Immature natural killer cell (primary cell): ENCODE measurements at regions not wholly inside any gene's neighbourhood (a gene's known extent, or its start where the extent isn't known, plus 50 kb on each side); places are given as distances from the start of the nearest gene placed in this dataset.
"Not testable (repeated sequence)": the region's sequence is repeated elsewhere in the genome, so short reads cannot be mapped to it uniquely, and the experiment has no call there.

ENCODE experiments used
- DNase-seq, 3 donors: peaks; one replicate each; pipeline ENCODE4 v3.0.0; 2022; ENCODE audit warnings: mixed read lengths in 1 of 3
- H3K27ac Mint-ChIP-seq, 6 donors: one replicate each; pipeline ENCODE4 v1.8.0; 2020; ENCODE audit warnings: mixed read lengths in 6 of 6, mild to moderate bottlenecking in 5 of 6, inconsistent platforms in 4 of 6, moderate library complexity in 3 of 6
- H3K27me3 Mint-ChIP-seq, 3 donors: one replicate each; pipeline ENCODE4 v1.8.0; 2020 to 2021; ENCODE audit warnings: low read depth in 3 of 3, mild to moderate bottlenecking in 3 of 3, mixed read lengths in 3 of 3, moderate library complexity in 3 of 3, inconsistent platforms in 1 of 3
- H3K36me3 Mint-ChIP-seq, 3 donors: one replicate each; pipeline ENCODE4 v1.8.0; 2020; ENCODE audit warnings: mixed read lengths in 3 of 3, inconsistent platforms in 2 of 3, mild to moderate bottlenecking in 2 of 3
- H3K4me1 Mint-ChIP-seq, 2 donors: one replicate each; pipeline ENCODE4 v1.8.0; 2020; ENCODE audit warnings: inconsistent platforms in 2 of 2, mild to moderate bottlenecking in 2 of 2, mixed read lengths in 2 of 2, moderate library complexity in 1 of 2
- H3K4me3 Mint-ChIP-seq, 5 donors: one replicate each; pipeline ENCODE4 v1.8.0; 2020; ENCODE audit warnings: mild to moderate bottlenecking in 5 of 5, mixed read lengths in 5 of 5, inconsistent platforms in 3 of 5, moderate library complexity in 3 of 5
- H3K9me3 Mint-ChIP-seq, 6 donors: one replicate each; pipeline ENCODE4 v1.8.0; 2020; ENCODE audit warnings: mild to moderate bottlenecking in 6 of 6, mixed read lengths in 6 of 6, inconsistent platforms in 4 of 6, moderate library complexity in 3 of 6

GRCh38 chr2:215876139-215876936 is 137.0 kb downstream of the MREG start:
- H3K4me1 Mint-ChIP-seq = no peaks in the 10 kb centered on the region
- no peaks in the 10 kb centered on the region for H3K36me3 Mint-ChIP-seq
- DNase-seq = no peak
- no peak overlapping the region for H3K4me3 Mint-ChIP-seq
- H3K9me3 Mint-ChIP-seq = no peaks in the 10 kb centered on the region
- H3K27me3 Mint-ChIP-seq = peaks cover 3 to 5% (median 4%) of the 10 kb centered on the region in 3 donors
- H3K27ac Mint-ChIP-seq = no peak overlapping the region

GRCh38 chr2:215874418-215874817 is 138.9 kb downstream of the MREG start:
- Mint-ChIP-seq H3K4me1 (no peaks in the 10 kb centered on the region), H3K36me3 (no peaks in the 10 kb centered on the region), H3K27me3 (peaks cover 3 to 8% (median 3%) of the 10 kb centered on the region in 3 donors), H3K9me3 (no peaks in the 10 kb centered on the region), H3K27ac (no peak overlapping the region), H3K4me3 (no peak overlapping the region)
- no peak for DNase-seq

GRCh38 chr2:215870986-215871385 is 142.4 kb downstream of the MREG start:
- peaks cover 3 to 10% (median 9%) of the 10 kb centered on the region in 3 donors for H3K27me3 Mint-ChIP-seq

GRCh38 chr2:215870088-215870490 is 143.3 kb downstream of the MREG start:
- Mint-ChIP-seq H3K4me1 (no peaks in the 10 kb centered on the region), H3K4me3 (no peak overlapping the region), H3K27me3 (peaks cover 3 to 10% (median 8%) of the 10 kb centered on the region in 3 donors), H3K27ac (no peak overlapping the region), H3K9me3 (no peaks in the 10 kb centered on the region), H3K36me3 (no peaks in the 10 kb centered on the region)
- DNase-seq = no peak

More at GRCh38 chr2:215870986-215871385, 142.4 kb downstream of the MREG start:
- no peaks in the 10 kb centered on the region for H3K36me3 Mint-ChIP-seq
- no peaks in the 10 kb centered on the region for H3K4me1 Mint-ChIP-seq
- no peak for DNase-seq
- no peak overlapping the region for H3K27ac Mint-ChIP-seq
- H3K9me3 Mint-ChIP-seq = no peaks in the 10 kb centered on the region
- no peak overlapping the region for H3K4me3 Mint-ChIP-seq

GRCh38 chr2:215868846-215869543 is 144.4 kb downstream of the MREG start:
- no peaks in the 10 kb centered on the region for H3K9me3 Mint-ChIP-seq
- H3K36me3 Mint-ChIP-seq = no peaks in the 10 kb centered on the region
- H3K27ac Mint-ChIP-seq = no peak overlapping the region
- no peaks in the 10 kb centered on the region for H3K4me1 Mint-ChIP-seq
- no peak for DNase-seq
- H3K27me3 Mint-ChIP-seq = peaks cover 3 to 10% (median 8%) of the 10 kb centered on the region in 3 donors
- H3K4me3 Mint-ChIP-seq = no peak overlapping the region

- Mint-ChIP-seq H3K4me3 (no peak overlapping the region), H3K27me3 (peaks cover 3 to 8% (median 7%) of the 10 kb centered on the region in 3 donors), H3K27ac (no peak overlapping the region), H3K36me3 (no peaks in the 10 kb centered on the region), H3K9me3 (peaks cover 0 to 1% (median 0%) of the 10 kb centered on the region in 6 donors), H3K4me1 (no peaks in the 10 kb centered on the region)
- no peak for DNase-seq
Observed at GRCh38 chr2:215866606-215867005, 146.7 kb downstream of the MREG start.

- Mint-ChIP-seq H3K4me1 (no peaks in the 10 kb centered on the region), H3K27me3 (peaks cover 5 to 10% (median 6%) of the 10 kb centered on the region in 3 donors), H3K9me3 (peaks cover 0 to 1% (median 0%) of the 10 kb centered on the region in 6 donors), H3K27ac (no peak overlapping the region), H3K4me3 (no peak overlapping the region), H3K36me3 (no peaks in the 10 kb centered on the region)
- DNase-seq = no peak
Observed at GRCh38 chr2:215863687-215864086, 149.7 kb downstream of the MREG start.

GRCh38 chr2:215862351-215862771 is 151.0 kb downstream of the MREG start:
- Mint-ChIP-seq H3K27ac (no peak overlapping the region), H3K4me1 (no peaks in the 10 kb centered on the region), H3K4me3 (no peak overlapping the region), H3K9me3 (peaks cover 0 to 1% (median 0%) of the 10 kb centered on the region in 6 donors), H3K36me3 (no peaks in the 10 kb centered on the region), H3K27me3 (peaks cover 5 to 6% (median 6%) of the 10 kb centered on the region in 3 donors)
- DNase-seq = no peak

GRCh38 chr2:215861607-215862350 is 151.6 kb downstream of the MREG start:
- H3K27ac Mint-ChIP-seq = no peak overlapping the region
- H3K4me1 Mint-ChIP-seq = no peaks in the 10 kb centered on the region
- H3K4me3 Mint-ChIP-seq = no peak overlapping the region
- H3K9me3 Mint-ChIP-seq = peaks cover 0 to 1% (median 0%) of the 10 kb centered on the region in 6 donors
- H3K36me3 Mint-ChIP-seq = no peaks in the 10 kb centered on the region
- no peak for DNase-seq
- peaks cover 5 to 6% (median 6%) of the 10 kb centered on the region in 3 donors for H3K27me3 Mint-ChIP-seq

GRCh38 chr2:215856080-215856479 is 157.3 kb downstream of the MREG start:
- peaks cover 2 to 12% (median 4%) of the 10 kb centered on the region in 3 donors for H3K27me3 Mint-ChIP-seq

GRCh38 chr2:215855308-215855707 is 158.0 kb downstream of the MREG start:
- not testable (repeated sequence) for DNase-seq, H3K36me3 Mint-ChIP-seq, H3K4me1 Mint-ChIP-seq, H3K27ac Mint-ChIP-seq, H3K4me3 Mint-ChIP-seq, H3K9me3 Mint-ChIP-seq
- peaks cover 2 to 12% (median 4%) of the 10 kb centered on the region in 3 donors for H3K27me3 Mint-ChIP-seq

More at GRCh38 chr2:215856080-215856479, 157.3 kb downstream of the MREG start:
- Mint-ChIP-seq H3K36me3 (no peaks in the 10 kb centered on the region), H3K9me3 (no peaks in the 10 kb centered on the region), H3K4me3 (no peak overlapping the region), H3K4me1 (no peaks in the 10 kb centered on the region), H3K27ac (no peak overlapping the region)
- no peak for DNase-seq

GRCh38 chr2:215854008-215854407 is 159.3 kb downstream of the MREG start:
- Mint-ChIP-seq H3K27me3 (peaks cover 0 to 8% (median 2%) of the 10 kb centered on the region in 3 donors), H3K4me3 (no peak overlapping the region), H3K36me3 (no peaks in the 10 kb centered on the region), H3K9me3 (no peaks in the 10 kb centered on the region), H3K27ac (no peak overlapping the region), H3K4me1 (no peaks in the 10 kb centered on the region)
- DNase-seq = no peak

- H3K9me3 Mint-ChIP-seq = no peaks in the 10 kb centered on the region
- H3K4me3 Mint-ChIP-seq = no peak overlapping the region
- H3K36me3 Mint-ChIP-seq = no peaks in the 10 kb centered on the region
- H3K27me3 Mint-ChIP-seq = peaks cover 0 to 8% (median 2%) of the 10 kb centered on the region in 3 donors
- H3K4me1 Mint-ChIP-seq = no peaks in the 10 kb centered on the region
- no peak overlapping the region for H3K27ac Mint-ChIP-seq
- no peak for DNase-seq
Observed at GRCh38 chr2:215851696-215852095, 161.7 kb downstream of the MREG start.

GRCh38 chr2:215851082-215851481 is 162.3 kb downstream of the MREG start:
- no peaks in the 10 kb centered on the region for H3K9me3 Mint-ChIP-seq

More at GRCh38 chr2:215851082-215851481, 162.3 kb downstream of the MREG start:
- no peaks in the 10 kb centered on the region for H3K4me1 Mint-ChIP-seq
- H3K27me3 Mint-ChIP-seq = peaks cover 0 to 8% (median 2%) of the 10 kb centered on the region in 3 donors
- H3K36me3 Mint-ChIP-seq = no peaks in the 10 kb centered on the region
- DNase-seq = no peak
- H3K27ac Mint-ChIP-seq = no peak overlapping the region
- no peak overlapping the region for H3K4me3 Mint-ChIP-seq
